ENCODE measurements at regions not wholly inside any gene's neighbourhood (a gene's known extent, or its start where the extent isn't known, plus 50 kb on each side); places are given as distances from the start of the nearest gene placed in this dataset.

DNA sequence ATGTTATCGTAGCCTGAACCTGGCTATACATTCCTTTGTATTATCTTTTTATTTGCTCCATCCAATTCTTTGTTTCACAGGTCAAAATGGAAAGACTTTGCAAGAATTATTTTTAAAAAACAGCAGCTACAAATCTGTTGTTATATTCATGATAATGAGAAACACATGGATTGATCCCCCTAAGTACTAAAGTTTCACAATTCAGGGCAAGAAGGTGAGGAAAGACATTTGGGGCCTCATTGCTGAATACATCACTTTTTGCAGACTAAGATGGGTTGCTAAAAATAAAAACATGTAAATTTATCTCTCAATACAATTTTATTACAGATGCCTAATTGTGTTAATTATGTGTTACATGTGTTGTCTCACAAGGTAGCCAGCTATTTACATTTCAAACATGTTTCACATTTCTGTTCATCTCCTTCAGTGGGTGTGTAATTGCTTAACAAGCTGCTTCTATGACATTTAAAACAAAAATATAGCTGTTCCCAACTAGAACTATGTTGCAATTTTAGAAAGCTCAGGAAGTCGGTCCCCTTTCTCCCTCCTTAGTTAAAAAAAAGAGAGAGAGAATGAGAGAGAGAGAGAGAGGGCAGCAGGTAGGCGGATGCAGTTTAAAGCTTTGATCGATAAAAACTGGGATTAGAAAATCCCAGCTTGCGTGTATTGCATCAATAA is 606.3 kb upstream of the FZD8 start:
- Histone ChIP-seq H3K4me1 (ENCODE audit: control insufficient read depth, insufficient read depth, low read length) (peaks cover 2% of the 10 kb centered on the region), H2BK20ac (ENCODE audit: low read depth, low read length) (no peak overlapping the region), H3K18ac (ENCODE audit: low read depth, low read length) (no peak overlapping the region), H3K9me1 (ENCODE audit: insufficient read depth, low read length) (no peaks in the 10 kb centered on the region), H3K79me1 (ENCODE audit: low read depth in 1 of 2, low read length in 2 of 2) (no peaks in the 10 kb centered on the region), H2AFZ (replicated peaks; ENCODE audit: low read length, poor library complexity) (no peak overlapping the region), H2BK5ac (ENCODE audit: low read depth, low read length, poor library complexity, severe bottlenecking) (no peak overlapping the region), H4K8ac (ENCODE audit: low read depth in 2 of 2, low read length in 2 of 2) (no peak overlapping the region), H2BK15ac (ENCODE audit: low read depth, low read length) (no peak overlapping the region), H3K9me3 (ENCODE audit: control insufficient read depth, insufficient read depth, low read length) (no peaks in the 10 kb centered on the region), H3K4me2 (ENCODE audit: low read depth, low read length) (peak overlapping the region; percentile 15; the same call in 1 of the 2 replicates), H2AK9ac (replicated peaks; ENCODE audit: low read depth, low read length, poor library complexity) (no peak overlapping the region), H3K27me3 (ENCODE audit: control insufficient read depth, insufficient read depth, low read length) (no peaks in the 10 kb centered on the region), H3K4me3 (ENCODE audit: insufficient read depth, low read depth, low read length) (no peak overlapping the region), H4K5ac (ENCODE audit: low read depth, low read length) (no peak overlapping the region), H2BK120ac (ENCODE audit: low read depth, low read length) (no peak overlapping the region), H3K4ac (ENCODE audit: low read depth, low read length) (no peak overlapping the region), H3K23ac (ENCODE audit: low read depth, low read length) (no peak overlapping the region), H2AK5ac (ENCODE audit: low read depth, low read length) (no peak overlapping the region), H4K91ac (ENCODE audit: insufficient read depth, low read depth, low read length) (no peak overlapping the region), H3K36me3 (ENCODE audit: control insufficient read depth, insufficient read depth, low read length) (no peaks in the 10 kb centered on the region), H3K14ac (replicated peaks; ENCODE audit: low read depth, low read length) (no peak overlapping the region), H3K27ac (ENCODE audit: insufficient read depth, low read length) (no peak overlapping the region), H3K56ac (ENCODE audit: extremely low read depth, insufficient read depth, low read length) (no peak overlapping the region), H3K9ac (ENCODE audit: low read depth, low read length) (no peak overlapping the region), H4K20me1 (ENCODE audit: insufficient read depth, low read length) (no peaks in the 10 kb centered on the region)
- in situ Hi-C loops (cut with MboI; ENCODE audit: low sequenced_read_pairs): no loop called here
- no peak; the same call in 1 of the 2 replicates for ATAC-seq (ENCODE audit: low read depth)
- DNase-seq: peak; percentile 16
- POLR2A ChIA-PET (ENCODE audit: unreplicated experiment): no interaction called here
- TF ChIP-seq, protein P1, sequence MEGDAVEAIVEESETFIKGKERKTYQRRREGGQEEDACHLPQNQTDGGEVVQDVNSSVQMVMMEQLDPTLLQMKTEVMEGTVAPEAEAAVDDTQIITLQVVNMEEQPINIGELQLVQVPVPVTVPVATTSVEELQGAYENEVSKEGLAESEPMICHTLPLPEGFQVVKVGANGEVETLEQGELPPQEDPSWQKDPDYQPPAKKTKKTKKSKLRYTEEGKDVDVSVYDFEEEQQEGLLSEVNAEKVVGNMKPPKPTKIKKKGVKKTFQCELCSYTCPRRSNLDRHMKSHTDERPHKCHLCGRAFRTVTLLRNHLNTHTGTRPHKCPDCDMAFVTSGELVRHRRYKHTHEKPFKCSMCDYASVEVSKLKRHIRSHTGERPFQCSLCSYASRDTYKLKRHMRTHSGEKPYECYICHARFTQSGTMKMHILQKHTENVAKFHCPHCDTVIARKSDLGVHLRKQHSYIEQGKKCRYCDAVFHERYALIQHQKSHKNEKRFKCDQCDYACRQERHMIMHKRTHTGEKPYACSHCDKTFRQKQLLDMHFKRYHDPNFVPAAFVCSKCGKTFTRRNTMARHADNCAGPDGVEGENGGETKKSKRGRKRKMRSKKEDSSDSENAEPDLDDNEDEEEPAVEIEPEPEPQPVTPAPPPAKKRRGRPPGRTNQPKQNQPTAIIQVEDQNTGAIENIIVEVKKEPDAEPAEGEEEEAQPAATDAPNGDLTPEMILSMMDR (conservative IDR thresholded peaks at IDR 0.05; ENCODE audit: low read depth, low read length): no peak
- peak; percentile 39; the same call in 1 of the 2 replicates for TF ChIP-seq CEBPB (IDR thresholded peaks at IDR 0.05; ENCODE audit: low read depth, low read length)
- no peak for TF ChIP-seq POLR2A (IDR thresholded peaks at IDR 0.05; ENCODE audit: low read depth, low read length)
- TF ChIP-seq, protein P2, sequence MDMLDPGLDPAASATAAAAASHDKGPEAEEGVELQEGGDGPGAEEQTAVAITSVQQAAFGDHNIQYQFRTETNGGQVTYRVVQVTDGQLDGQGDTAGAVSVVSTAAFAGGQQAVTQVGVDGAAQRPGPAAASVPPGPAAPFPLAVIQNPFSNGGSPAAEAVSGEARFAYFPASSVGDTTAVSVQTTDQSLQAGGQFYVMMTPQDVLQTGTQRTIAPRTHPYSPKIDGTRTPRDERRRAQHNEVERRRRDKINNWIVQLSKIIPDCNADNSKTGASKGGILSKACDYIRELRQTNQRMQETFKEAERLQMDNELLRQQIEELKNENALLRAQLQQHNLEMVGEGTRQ (IDR thresholded peaks at IDR 0.05; ENCODE audit: low read depth, low read length): no peak
- CTCF ChIA-PET: interaction anchor here (0.6 to 1.1 kb wide), 4 partner anchors 8 to 751 kb away, joined by 3 to 7 read pairs (median 4); no protein-coding TSS in a partner anchor
- intact Hi-C loops (cut with micrococcal nuclease): no loop called here
- WGBS, 2 experiments (ENCODE audit: extremely low coverage in 2 of 2, insufficient read length in 1 of 2): 100% methylated on average over 1 of the region's 5 CpGs; no CpG with 5 or more reads in 1 of the 2 experiments
- BruUV-seq (replicated peaks): no TSS peak
- dilution Hi-C loops (cut with HindIII; ENCODE audit: low sequenced_read_pairs, unreplicated experiment): no loop called here

All from IMR-90 (cell line).